Dermis microvascular lymphatic vessel endothelial cell (primary cell): ENCODE measurements at regions not wholly inside any gene's neighbourhood (a gene's known extent, or its start where the extent isn't known, plus 50 kb on each side); places are given as distances from the start of the nearest gene placed in this dataset.
"Not testable (repeated sequence)": the region's sequence is repeated elsewhere in the genome, so short reads cannot be mapped to it uniquely, and the experiment has no call there.

Experiments
- DNase-seq, 2 donors: peaks; one replicate each; pipeline versions ENCODE4 v3.0.0 to v3.0.0-alpha.2; 2010; ENCODE audit warnings: low read depth in 2 of 2

DNA sequence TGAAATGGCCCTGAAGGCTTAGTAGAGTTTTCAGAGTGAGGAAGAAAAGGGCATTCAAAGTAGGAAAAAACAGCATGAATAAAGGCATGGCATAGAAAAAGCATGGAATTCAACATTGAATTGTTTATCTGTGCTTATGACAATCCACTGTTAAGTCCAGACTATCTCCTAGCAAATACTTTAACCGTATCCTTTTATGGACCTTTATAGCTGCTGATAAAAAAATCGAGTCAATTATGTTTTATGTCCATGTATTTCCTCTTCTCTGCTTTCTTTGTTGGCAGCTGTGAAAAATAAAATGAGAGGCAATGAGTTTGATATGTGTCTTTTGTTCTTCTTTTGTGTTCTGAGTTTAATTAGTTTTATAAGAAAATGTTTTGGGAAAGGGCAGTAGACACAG, 70.4 kb downstream of the TDRD15 start:
- no peak for DNase-seq

DNA sequence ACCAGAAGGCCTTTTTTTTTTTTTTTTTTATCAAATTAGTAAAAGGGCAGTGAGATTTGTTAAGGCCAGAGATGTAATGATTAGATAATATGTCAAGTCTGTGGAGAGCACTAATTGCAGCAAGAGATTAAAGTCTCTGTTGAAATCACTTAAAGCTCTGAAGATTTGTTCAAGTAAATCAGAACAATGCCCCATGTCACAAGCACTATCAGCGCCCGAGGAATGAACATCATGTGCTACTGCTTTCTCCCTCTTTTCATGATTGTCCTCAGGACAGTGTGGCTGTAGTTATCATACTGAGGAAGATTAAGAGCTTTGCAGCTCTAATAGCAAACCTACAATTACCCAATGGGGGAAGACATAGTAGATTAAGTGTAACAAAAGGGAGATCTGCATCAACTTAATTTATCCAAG, 71.1 kb downstream of the TDRD15 start:
- no peak for DNase-seq

DNA sequence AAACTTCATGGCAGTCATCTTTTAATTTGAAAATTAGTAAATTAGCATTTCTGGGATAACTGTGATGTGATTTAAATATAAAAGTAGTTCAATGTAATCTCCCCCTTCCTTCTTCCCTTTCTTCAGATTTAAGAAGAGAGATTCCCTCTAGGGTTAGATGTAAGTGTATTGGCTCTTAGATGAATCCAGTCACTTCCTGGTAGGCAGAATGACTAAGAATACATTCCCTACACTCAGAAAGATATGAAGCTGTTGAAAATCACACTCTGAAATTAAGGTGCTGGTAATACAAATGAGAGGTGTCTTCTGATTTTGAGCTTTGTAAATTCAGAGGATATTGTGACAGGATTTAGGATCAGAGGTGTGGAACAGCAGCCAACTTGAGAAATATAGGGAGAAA, 71.6 kb downstream of the TDRD15 start:
- no peak for DNase-seq

DNA sequence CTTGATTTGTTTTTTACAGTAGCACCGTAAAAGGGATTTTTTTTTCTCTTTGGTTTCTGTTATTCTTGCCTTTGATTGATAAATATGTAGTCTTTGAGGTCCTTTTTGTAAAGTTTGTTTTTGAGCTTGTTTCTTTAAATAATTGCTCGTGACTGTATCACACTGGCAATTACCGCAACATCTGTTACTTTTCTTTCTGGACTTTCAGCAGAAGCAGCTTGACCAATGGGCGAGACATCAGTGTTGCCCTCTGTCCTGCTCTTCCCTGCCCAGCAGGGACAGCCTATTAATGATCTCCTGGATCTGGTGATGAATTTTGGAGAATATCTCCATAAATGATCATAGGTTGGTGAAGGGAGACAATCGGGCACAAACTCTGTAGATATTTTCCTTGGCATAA, 74.9 kb downstream of the TDRD15 start:
- no peak for DNase-seq

DNA sequence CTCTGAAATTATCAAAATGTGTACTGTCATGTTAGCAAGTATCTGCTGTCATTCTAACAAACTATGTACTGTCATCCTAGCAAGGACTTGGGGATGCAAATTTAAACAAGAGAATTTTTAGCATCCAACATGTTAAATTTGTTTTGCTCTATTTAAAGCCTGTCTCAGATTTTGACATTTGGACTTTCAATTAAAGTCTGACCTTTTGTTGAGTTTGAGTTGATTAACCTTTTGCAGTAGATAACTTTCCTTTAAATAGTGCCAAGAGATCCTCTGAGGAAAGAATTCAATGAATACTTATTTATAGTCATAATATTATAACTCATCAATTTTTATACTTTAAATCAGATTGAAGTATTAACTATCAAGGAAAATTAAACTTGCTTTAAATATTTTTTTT, 80.2 kb downstream of the TDRD15 start:
- no peak for DNase-seq

DNA sequence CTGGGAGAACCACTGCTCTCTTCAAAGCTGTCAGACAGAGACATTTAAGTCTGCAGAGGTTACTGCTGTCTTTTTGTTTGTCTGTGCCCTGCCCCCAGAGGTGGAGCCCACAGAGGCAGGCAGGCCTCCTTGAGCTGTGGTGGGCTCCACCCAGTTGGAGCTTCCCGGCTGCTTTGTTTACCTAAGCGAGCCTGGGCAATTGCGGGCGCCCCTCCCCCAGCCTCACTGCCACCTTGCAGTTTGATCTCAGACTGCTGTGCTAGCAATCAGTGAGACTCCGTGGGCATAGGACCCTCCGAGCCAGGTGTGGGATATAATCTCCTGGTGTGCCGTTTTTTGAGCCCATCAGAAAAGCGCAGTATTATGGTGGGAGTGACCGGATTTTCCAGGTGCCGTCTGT, 90.3 kb downstream of the TDRD15 start:
- not testable (repeated sequence) for DNase-seq

DNA sequence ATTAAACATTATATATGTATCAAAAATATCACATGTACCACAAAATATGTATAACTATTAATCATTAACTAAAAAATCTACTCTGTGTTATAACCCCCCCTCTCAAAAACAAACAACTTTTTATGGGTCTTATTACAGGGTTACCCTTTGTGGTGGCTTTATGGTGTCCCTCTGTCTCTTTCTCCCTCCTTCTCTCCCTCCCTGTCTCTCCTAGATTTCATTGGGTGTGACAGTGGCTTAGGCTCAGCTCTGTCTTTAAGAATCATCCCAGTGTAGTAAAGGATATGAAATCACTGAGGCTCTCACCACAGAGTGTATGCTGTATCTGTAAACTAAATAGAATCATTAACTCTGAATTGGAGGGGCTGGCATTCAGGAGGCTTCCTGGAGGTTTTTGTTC, 93.7 kb downstream of the TDRD15 start:
- DNase-seq, result no peak

DNA sequence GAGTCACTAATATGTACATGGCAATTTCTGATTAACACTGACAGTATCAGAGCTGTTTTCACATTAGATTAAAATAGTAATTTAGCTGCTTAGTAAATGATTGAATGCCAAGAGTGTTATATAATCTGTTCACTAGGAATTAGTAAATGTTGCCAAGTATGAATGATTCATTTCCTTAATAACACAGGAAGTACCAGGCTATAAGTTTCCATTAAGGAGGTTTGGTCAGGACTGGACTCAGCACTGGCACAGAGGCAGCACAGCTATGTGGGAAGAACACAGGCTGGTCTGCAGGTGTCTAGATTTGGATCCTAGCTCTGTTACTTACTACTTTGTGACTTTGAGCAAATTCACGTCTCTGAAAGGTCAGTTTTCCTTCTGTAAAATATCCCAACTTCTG, 97.2 kb downstream of the TDRD15 start:
- peak; percentile 3 to 31 for DNase-seq

DNA sequence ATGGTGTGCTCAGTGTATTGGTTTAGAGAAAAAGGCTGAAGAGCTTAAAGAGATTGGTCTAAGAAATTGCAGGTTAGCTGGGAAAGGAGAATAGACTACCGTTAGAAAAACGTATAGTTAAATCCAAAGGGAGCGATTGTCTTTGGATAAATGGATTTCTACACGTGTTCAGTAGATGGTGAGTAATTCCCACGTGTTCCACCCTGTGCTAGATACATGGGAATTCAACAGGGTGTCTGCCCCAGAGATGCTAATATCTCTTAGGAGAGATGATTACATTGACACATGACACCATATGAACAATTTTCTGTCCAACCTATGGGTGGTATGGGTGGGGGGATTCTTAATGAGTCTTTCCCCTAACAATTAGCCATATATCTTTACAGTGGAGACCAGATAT, 99.8 kb downstream of the TDRD15 start:
- DNase-seq, result no peak

DNA sequence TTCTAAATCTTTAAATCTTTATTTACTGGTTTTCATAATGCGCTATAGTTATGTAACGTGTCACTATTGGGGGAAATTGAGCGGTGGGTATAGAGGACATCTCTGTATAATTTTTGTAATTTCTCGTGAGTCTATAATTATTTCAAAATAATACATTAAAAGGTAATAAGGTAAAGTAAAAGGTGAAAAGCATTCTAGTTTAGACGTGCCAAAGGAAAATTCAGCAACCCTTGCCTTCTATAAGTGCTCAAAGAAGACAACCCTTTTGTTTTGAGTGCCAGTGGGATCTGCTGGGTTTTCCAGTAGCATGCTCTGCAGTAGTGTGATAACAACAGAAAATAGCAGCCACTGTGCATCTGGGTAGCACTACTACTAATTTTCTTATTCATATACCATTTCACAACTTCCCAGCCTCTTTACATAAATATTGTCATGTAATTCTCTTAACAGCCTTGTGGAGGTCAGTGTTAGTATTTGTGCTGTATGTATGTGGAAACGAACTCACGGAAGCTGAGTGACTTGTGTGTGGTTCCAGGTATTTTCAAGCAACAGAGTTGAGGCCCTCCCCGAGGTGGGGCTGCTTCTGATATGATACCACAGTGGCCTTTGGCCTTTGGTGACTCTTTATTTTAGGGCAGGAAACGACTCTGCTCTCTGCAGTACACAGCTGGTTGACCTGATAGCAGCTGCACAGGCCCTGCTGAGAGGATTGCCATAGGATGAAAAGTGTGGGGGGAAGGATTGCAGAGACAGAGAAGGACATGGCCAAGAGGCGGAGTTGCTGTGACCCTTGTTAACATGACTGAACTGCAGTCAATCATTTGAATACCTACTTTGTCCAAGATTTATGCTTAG, 104.5 kb downstream of the TDRD15 start:
- DNase-seq, result no peak

DNA sequence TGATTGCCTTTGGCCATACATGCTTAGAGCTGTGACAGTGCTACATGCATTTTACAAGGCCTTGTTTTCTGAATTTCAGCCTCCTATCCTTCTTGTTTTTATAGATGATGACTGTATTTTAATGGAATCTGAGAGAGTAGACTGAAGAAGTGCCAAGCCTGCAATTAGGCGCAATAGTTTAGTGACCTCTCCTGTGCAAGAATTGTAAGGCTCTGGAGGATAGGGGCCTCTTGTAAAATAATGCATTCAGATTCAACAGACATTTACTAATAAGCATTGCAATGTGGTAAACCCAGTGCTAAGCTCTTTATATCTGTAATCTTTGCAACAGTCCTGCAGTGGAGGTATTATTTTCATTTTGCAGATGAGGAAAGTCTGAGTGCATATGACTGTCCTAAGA, 105.5 kb downstream of the TDRD15 start:
- no peak for DNase-seq

DNA sequence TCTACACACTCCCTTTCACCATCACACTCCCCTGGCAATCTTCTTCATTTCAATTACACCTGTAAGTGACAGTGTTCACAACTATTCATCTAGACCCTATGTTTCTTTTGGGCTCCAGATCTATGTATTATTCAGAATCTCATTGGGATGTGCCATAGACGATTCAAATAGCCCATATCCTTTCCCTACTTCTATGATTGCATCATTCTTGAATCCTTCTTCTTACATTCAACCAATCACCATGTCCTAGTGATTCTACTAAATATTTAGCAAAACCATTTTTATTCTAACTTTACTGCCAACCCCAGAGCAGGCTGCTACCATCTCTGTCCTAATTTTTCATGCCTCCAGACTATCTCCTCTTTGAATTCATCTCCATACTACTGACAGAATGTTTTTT, 106.4 kb downstream of the TDRD15 start:
- no peak for DNase-seq

DNA sequence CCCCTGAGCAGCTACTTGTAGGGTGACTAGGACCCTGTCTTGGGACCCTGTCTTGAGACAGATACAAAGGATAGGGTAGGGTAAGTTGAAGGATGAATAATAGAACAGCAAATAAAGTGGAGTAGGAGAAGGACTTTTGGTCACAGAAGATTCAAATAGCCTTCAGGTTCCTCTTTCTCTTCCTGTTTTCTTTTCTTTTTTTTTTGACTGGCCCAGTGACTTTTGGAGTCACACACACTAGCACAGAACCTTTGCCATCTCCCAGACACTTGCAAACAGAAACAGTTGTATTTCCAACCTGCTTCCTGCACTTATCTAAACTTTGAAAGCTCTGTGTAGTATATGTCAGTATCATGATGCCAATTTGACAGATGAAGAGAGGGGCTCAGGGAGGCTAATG, 108.2 kb downstream of the TDRD15 start:
- DNase-seq, result no peak

DNA sequence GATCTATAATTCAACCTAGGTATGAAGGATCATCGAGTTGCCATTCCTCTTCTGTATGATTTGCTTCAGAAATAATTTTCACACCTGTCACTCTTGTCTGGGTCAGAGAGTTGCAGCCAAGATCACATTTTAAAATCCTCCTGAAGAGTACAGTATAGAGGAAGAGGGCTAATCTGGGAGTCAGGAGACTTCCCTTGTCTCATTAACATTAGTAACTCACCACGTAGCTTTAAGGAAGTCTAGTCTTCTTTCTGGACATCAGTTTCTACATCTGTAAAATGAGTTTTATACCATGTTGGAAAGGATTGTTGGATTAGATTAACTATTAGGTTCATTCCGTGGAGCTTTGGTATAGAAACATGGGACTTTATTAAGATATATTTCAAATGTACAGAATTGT, 109.4 kb downstream of the TDRD15 start:
- DNase-seq, result no peak

DNA sequence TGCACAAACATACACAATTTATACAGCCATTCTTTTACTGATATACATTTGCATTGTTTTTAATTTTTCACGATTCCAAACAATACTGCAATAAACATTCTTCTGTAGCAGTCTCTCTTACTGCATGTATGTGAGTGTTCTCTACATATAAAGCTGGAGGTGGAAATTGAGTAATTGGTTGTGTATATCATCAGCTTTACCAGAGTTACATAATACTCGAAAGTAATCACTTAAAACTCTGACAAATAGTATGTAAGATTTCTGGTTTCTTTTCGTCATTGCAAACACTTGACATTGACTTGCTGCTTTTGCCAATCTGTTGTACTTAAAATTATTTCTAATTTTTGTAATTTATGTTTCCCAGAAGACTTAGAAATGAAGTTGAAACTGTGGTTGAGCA, 110.2 kb downstream of the TDRD15 start:
- no peak for DNase-seq

DNA sequence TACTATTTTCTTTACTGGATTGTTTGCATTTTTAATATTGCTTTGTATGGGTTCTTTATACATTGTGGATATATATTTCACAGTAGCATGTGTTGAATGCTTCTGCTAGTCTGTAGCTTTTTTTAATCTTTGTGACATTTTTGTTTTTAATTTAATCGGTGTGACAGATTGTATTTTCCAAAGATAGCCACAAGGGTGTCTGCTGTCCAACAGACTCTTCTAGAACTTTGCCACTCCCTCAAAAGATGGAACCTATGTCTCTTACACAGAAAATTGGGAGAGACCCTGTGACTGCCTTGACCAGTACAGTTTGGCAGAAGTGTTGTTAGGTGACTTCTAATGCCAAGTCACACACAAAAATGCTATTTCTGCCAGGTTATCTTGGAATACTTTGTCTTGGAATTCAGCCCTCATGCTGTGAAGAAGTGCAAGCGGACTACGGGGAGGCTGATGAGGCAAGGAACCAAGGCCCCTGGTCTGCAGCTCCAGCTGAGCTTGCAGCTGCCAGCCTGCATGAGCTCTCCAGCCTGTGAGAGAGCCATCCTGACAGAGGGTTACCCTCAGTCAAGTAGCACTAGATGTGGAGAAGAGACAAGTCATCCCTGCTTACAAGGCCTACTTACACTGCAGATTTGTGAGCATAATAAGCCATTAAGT, 110.8 kb downstream of the TDRD15 start:
- no peak for DNase-seq

DNA sequence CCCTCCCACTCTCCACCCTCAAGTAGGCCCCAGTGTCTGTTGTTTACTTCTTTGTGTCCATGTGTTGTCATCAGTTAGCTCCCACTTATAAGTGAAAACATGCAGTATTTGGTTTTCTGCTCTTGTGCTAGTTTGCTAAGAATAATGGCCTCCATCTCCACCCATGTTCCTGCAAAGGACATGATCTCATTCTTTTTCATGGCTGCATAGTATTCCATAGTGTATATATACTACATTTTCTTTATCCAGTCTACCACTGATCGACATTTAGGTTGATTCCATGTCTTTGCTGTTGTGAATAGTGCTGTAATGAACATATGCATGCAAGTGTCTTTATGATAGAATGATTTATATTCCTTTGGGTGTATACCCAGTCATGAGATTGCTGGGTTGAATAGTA, 116.0 kb downstream of the TDRD15 start:
- DNase-seq, result not testable (repeated sequence)

DNA sequence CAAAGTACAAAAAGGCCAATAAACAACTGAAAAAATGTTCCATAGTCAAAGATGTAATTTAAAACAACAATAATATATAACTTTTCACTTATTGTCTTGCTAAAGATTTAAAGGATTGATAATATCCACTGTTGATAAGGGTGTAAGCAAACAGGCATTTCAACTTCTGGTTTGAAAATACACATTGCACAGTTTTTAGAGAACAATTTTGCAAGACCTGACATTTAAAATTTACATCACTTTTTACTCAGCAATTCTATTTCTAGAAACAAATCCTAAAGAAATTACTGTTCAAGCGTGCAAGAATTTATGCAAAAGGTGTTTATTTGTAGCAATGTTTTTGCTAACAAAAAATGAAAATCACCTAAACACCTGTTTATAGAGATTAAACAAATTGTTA, 120.4 kb downstream of the TDRD15 start:
- DNase-seq, result no peak

DNA sequence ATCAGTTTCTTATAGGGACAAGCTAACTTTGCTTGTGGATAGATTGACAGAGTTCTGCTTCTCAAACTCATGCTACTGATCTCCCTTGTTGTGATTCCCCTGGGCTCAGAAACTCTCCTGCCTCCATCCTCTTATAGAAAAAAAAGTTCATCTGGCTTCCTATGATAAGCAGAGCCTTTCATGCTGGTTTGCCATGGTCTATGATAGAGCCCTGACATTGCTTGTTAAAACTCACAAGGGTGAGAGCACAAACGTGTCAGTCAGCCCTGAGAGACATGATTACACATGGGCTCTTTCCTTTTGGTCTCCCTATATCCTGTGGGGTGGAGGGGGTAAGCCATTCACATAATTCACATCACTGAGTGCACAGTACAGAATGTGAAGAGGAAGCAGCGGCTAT, 121.8 kb downstream of the TDRD15 start:
- DNase-seq, result no peak

DNA sequence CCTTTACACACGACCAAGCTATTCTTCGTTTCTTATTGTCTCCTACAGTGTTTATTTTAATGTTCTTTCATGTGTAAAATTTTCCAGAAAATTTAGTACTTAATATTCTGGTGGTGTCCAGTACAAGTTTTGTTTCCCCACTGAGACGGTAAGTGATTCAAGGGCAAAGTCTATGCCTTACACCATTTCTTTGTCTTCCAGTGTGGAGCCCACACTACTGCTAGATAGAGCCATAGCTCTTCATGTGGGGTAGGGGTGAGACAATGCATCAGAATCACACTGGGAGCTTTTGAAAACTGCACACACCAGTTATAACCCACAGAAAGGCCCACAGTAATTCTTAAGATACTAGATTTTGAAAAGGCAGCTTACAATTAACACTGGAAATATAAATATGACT, 125.6 kb downstream of the TDRD15 start:
- DNase-seq, result no peak

DNA sequence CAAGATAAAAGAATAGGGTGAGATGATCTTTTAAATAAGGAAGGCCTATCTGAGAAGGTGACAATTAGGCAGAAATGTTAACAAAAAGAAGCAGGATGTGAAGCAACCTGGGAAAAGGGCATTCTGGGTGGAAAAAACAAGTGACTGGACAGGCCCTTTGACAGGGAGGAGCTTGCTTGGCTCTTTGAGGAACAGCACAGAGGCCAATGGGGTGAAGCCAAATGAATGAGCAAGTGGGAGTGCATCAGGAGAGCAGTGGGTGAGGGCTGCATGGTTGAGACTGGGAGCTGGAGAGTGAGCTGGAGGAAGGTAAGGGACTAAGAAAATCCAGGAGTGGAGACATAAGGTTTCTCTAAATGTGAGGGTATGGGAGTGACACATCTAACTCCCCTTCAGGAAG, 126.9 kb downstream of the TDRD15 start:
- DNase-seq, result no peak

DNA sequence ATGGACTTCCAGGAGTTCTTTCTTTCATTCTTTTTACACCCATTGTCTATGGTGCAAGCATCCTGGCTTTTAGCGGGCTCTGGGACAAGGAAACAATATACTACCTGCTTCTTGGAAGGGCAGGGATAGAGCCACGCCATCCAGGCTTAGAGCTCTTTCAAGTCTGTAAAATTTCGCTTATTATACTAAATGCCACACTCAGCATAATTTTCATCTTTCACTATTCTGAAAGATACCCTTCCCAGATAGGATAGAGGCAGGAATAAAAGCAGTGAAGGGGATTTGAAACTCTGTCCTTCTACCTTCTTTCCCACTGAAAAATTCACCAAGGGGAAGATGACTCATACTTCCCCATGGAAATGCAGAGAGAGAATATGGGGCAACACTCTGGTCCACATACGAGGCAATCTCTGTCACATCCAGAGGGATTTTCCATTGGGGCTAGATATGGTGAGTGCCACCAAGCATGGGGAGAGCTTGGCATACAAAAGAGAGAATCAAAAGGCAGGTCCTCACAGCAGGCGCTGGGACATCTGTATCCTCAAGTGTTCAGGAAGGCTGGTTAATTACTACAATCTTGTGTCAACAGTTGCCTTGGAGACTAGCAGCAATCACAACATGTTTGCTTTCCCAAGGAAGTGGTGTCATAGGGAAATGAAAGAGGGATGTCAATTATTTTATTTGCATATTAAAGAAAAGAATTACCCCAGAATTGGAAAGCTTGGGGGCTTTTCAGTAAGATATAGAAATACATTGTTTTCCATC, 127.6 kb downstream of the TDRD15 start:
- peak in 1 of 2 donors; percentile 8 for DNase-seq
